ENCODE measurements at regions not wholly inside any gene's neighbourhood (a gene's known extent, or its start where the extent isn't known, plus 50 kb on each side); places are given as distances from the start of the nearest gene placed in this dataset.

DNA sequence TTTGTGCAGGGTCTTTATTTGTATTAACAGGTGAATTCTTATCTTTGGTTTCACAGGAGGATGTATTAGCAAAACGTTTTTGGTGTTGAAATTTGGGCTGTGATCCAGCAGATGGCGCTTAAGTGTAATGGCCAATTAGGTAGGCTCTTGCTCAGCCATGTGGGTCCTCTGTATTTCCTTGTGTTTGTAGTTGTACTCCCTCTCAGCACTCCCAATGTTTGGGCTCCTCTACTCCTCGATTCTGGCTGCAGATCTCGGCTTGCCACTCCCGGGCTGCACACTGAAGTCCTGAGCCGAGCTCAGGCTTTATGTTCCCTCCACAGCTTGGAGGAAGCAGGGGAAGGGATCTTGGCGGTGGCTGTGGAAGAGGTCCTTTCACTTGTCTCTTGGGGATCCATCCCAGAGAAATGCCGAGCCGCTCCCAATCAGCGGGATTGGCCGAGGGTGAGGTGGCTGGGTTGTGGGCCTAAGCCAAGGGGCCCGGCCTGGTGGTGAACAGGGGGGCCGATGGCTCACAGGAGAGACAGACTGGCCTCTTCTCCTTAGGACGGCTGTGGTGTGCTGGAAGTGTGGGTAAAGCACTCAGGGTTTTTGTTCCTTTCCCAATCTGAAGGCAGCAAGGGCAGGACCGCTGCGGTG, 133.7 kb downstream of the AEBP2 start:
- Histone ChIP-seq H3K4me3 (ENCODE audit: low read length in 2 of 2) (no peak overlapping the region), H3K4me1 (ENCODE audit: insufficient read depth, low read length) (no peaks in the 10 kb centered on the region), H3K36me3 (ENCODE audit: insufficient read depth, low read length) (no peaks in the 10 kb centered on the region), H3K27ac (ENCODE audit: low read depth, low read length) (no peak overlapping the region), H3K27me3 (ENCODE audit: insufficient read depth, low read length) (no peaks in the 10 kb centered on the region), H3K9me3 (ENCODE audit: control insufficient read depth in 1 of 2, low read length in 2 of 2) (no peaks in the 10 kb centered on the region)
- ChIA-PET CTCF (ENCODE audit: partially characterized antibody) (no interaction called here), POLR2A (ENCODE audit: partially characterized antibody) (no interaction called here)
- no peak overlapping the region for H3K4me3 Mint-ChIP-seq
- no peaks in the 10 kb centered on the region for H3K27me3 Mint-ChIP-seq
- H3K4me1 Mint-ChIP-seq: peaks cover 0 to 3% (median 1%) of the 10 kb centered on the region in 4 donors
- no peaks in the 10 kb centered on the region for H3K9me3 Mint-ChIP-seq
- peaks cover 13 to 15% of the 10 kb centered on the region in 2 donors for H3K36me3 Mint-ChIP-seq
- DNase-seq: peak in 1 of 5 donors; percentile 22
- intact Hi-C loops (cut with micrococcal nuclease): no loop called here
- no peak overlapping the region for H3K27ac Mint-ChIP-seq

DNA sequence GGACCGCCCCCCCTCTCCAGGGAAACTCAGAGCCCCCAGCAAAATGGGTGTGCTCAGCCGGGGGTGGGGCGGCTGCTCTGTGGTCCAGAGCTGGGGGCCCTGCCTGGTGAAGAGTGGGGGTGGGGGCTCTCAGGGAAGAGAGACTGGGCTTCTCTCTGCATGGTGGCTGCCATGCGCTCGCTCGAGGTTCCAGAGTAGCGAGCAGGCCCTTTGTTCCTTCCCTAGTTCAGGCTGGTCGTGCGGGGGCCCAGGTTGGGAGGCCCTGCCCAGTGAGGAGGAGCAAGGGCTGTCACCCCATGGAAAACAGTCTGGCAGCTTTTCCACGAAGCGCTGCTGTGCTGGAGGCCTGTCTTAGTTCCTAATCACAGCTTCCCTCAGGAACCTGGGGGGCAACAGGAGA, 134.6 kb downstream of the AEBP2 start:
- POLR2A ChIA-PET (ENCODE audit: partially characterized antibody): no interaction called here
- no peak overlapping the region for H3K27ac Mint-ChIP-seq
- peaks cover 0 to 3% (median 0%) of the 10 kb centered on the region in 8 donors for H3K9me3 Mint-ChIP-seq
- H3K4me3 Mint-ChIP-seq: no peak overlapping the region
- DNase-seq: no peak
- no peak overlapping the region for H3K27ac ChIP-seq (ENCODE audit: low read depth, low read length)
- intact Hi-C loops (cut with micrococcal nuclease): no loop called here
- H3K27me3 ChIP-seq (ENCODE audit: insufficient read depth, low read length): no peaks in the 10 kb centered on the region
- no peak overlapping the region for H3K4me3 ChIP-seq (ENCODE audit: low read length in 2 of 2)
- CTCF ChIA-PET (ENCODE audit: partially characterized antibody): interaction anchor here (1.4 kb wide), 1 partner anchor 67 kb away, joined by 6 read pairs; no protein-coding TSS in a partner anchor
- H3K27me3 Mint-ChIP-seq: no peaks in the 10 kb centered on the region
- no peaks in the 10 kb centered on the region for H3K36me3 ChIP-seq (ENCODE audit: insufficient read depth, low read length)
- H3K4me1 Mint-ChIP-seq: peaks cover 0 to 3% (median 1%) of the 10 kb centered on the region in 4 donors
- peaks cover 13 to 20% of the 10 kb centered on the region in 2 donors for H3K36me3 Mint-ChIP-seq
- no peaks in the 10 kb centered on the region for H3K9me3 ChIP-seq (ENCODE audit: control insufficient read depth in 1 of 2, low read length in 2 of 2)
- no peaks in the 10 kb centered on the region for H3K4me1 ChIP-seq (ENCODE audit: insufficient read depth, low read length)

DNA sequence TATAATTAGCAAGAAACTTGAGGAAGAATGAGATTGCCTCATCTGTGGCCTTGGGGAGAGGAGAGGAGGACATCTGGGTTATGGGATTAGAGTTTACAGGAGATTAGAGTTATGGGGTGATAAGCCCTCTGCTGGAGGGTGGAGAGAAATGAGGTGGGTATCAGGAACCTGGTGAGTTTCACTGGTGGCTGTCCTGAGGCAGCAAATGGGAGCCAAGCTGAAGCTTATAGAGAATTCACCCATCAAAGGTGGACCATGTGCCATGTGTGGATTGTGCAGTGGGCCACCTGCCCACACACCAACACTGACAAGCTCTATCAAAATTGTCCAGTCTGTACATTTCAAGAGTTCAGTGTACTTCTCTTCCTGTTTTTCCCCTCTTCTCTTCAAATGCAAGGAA, 135.3 kb downstream of the AEBP2 start:
- DNase-seq: no peak
- no peak overlapping the region for H3K4me3 Mint-ChIP-seq
- no peaks in the 10 kb centered on the region for H3K27me3 Mint-ChIP-seq
- H3K4me1 ChIP-seq (ENCODE audit: insufficient read depth, low read length): no peaks in the 10 kb centered on the region
- H3K36me3 ChIP-seq (ENCODE audit: insufficient read depth, low read length): no peaks in the 10 kb centered on the region
- ChIA-PET POLR2A (ENCODE audit: partially characterized antibody) (no interaction called here), CTCF (ENCODE audit: partially characterized antibody) (interaction anchor here (1.4 kb wide), 1 partner anchor 67 kb away, joined by 6 read pairs; no protein-coding TSS in a partner anchor)
- H3K27ac Mint-ChIP-seq: no peak overlapping the region
- intact Hi-C loops (cut with micrococcal nuclease): no loop called here
- H3K36me3 Mint-ChIP-seq: peaks cover 15 to 20% of the 10 kb centered on the region in 2 donors
- peaks cover 0 to 5% (median 0%) of the 10 kb centered on the region in 8 donors for H3K9me3 Mint-ChIP-seq
- no peaks in the 10 kb centered on the region for H3K27me3 ChIP-seq (ENCODE audit: insufficient read depth, low read length)
- H3K4me3 ChIP-seq (ENCODE audit: low read length in 2 of 2): no peak overlapping the region
- no peak overlapping the region for H3K27ac ChIP-seq (ENCODE audit: low read depth, low read length)
- peaks cover 0 to 3% (median 1%) of the 10 kb centered on the region in 4 donors for H3K4me1 Mint-ChIP-seq
- no peaks in the 10 kb centered on the region for H3K9me3 ChIP-seq (ENCODE audit: control insufficient read depth in 1 of 2, low read length in 2 of 2)

DNA sequence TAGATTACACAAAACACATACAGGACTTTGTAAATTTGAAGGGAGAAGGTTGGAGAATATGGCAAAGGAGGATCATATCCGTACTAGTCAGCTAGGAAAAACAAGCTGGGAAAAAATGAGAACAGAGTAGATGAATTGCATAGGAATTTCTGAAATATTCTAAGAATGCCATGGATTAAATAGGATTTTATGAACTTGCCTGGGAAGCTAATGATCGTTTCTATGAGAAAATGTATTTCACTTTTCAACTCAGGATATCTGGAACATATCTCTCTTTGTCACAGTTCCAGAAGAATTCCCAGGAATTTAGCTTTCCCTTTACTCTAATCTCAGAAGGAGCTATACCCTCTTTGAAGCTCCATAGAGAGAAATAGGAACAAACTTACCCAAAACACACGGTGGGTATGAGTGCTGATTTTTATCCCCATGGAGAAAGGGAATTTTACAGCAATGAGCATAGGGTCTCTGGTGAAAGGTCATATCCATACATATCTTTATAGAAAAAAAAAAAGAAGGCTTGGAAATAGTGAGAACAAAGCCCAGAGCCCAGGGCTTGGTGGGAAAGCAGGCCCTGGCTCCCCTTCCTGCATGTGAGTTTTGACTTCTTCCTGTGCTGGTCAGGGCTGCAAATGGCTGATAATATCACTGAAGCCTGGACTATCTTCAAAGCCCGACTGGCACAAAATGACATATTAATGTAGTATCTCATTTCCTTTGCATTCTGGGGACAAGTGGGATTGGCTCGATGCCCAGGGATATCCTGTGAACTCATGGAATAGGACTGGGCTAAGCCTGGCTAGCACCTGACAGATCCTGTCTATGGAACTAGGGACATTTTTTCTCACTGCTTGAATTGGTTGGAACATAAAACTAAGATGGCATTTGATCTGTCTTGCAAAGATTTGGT, 136.3 kb downstream of the AEBP2 start:
- H3K4me3 Mint-ChIP-seq: no peak overlapping the region
- peaks cover 17 to 27% of the 10 kb centered on the region in 2 donors for H3K36me3 Mint-ChIP-seq
- no peaks in the 10 kb centered on the region for H3K27me3 Mint-ChIP-seq
- no peak overlapping the region for H3K27ac Mint-ChIP-seq
- no peak overlapping the region for H3K4me3 ChIP-seq (ENCODE audit: low read length in 2 of 2)
- CTCF ChIA-PET (ENCODE audit: partially characterized antibody): interaction anchor here (0.7 to 1.4 kb wide), 2 partner anchors 9 to 68 kb away, joined by 3 to 6 read pairs; no protein-coding TSS in a partner anchor
- peaks cover 0 to 8% (median 4%) of the 10 kb centered on the region in 8 donors for H3K9me3 Mint-ChIP-seq
- H3K36me3 ChIP-seq (ENCODE audit: insufficient read depth, low read length): no peaks in the 10 kb centered on the region
- H3K4me1 Mint-ChIP-seq: peaks cover 0 to 3% (median 0%) of the 10 kb centered on the region in 4 donors
- no peaks in the 10 kb centered on the region for H3K27me3 ChIP-seq (ENCODE audit: insufficient read depth, low read length)
- intact Hi-C loops (cut with micrococcal nuclease): no loop called here
- no peak for DNase-seq
- H3K27ac ChIP-seq (ENCODE audit: low read depth, low read length): no peak overlapping the region
- no peaks in the 10 kb centered on the region for H3K4me1 ChIP-seq (ENCODE audit: insufficient read depth, low read length)
- H3K9me3 ChIP-seq (ENCODE audit: control insufficient read depth in 1 of 2, low read length in 2 of 2): no peaks in the 10 kb centered on the region
- POLR2A ChIA-PET (ENCODE audit: partially characterized antibody): no interaction called here

DNA sequence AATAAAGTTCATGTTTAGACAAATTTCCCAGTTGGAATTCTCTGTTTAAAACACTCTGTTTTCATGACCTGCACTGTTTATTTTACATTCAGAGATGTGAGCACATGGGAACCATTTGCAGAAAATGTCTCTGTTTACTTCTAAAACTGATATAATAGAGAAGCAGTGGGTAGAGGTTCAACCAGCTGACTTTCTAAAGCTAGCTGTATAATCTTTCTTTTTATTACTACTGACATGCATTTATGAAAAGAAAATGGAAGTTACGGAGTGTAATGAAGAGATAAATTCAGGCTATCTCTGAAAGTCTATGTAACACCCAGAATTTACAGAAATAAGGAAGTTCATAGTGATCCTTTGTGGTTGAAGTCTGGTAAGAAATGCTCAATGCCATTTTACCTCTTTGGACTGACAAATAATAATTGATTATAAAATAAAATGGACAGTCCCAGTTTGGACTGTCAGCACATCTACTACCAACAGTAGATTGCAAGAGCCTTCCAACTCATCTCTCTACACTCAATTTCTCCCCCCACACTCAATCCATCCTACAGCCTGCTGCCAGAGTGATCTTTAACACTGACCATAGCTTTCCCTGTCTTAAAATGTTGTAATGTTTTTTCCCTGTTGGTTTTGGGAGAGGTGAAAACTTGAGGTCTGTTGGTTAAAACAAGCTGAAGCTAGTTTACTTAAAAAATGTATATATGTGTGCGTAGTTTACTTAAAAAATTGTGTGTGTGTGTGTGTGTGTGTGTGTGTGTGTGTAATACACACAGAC, 137.4 kb downstream of the AEBP2 start:
- Mint-ChIP-seq H3K27me3 (no peaks in the 10 kb centered on the region), H3K4me3 (no peak overlapping the region), H3K27ac (peak overlapping the region in 1 of 7 donors; percentile 60), H3K9me3 (peaks cover 0 to 16% (median 9%) of the 10 kb centered on the region in 8 donors), H3K4me1 (peaks cover 0 to 1% (median 0%) of the 10 kb centered on the region in 4 donors), H3K36me3 (peaks cover 18 to 29% of the 10 kb centered on the region in 2 donors)
- Histone ChIP-seq H3K27ac (ENCODE audit: low read depth, low read length) (no peak overlapping the region), H3K9me3 (ENCODE audit: control insufficient read depth in 1 of 2, low read length in 2 of 2) (no peaks in the 10 kb centered on the region), H3K27me3 (ENCODE audit: insufficient read depth, low read length) (no peaks in the 10 kb centered on the region), H3K36me3 (ENCODE audit: insufficient read depth, low read length) (no peaks in the 10 kb centered on the region), H3K4me1 (ENCODE audit: insufficient read depth, low read length) (no peaks in the 10 kb centered on the region), H3K4me3 (ENCODE audit: low read length in 2 of 2) (no peak overlapping the region)
- POLR2A ChIA-PET (ENCODE audit: partially characterized antibody): no interaction called here
- CTCF ChIA-PET (ENCODE audit: partially characterized antibody): no interaction called here
- intact Hi-C loops (cut with micrococcal nuclease): no loop called here
- no peak for DNase-seq

DNA sequence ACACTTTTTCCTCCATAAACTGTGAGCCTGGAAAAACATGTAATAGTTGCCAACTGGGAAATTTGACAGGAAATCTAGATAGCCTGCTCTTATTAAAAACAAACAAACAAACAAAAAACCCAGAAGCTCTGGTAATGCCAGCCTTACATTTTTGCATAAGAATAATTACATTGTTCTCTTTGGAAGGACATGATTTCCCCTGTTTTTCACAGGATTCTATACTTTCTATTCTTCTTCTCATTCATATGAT, 137.9 kb downstream of the AEBP2 start:
- no peaks in the 10 kb centered on the region for H3K36me3 ChIP-seq (ENCODE audit: insufficient read depth, low read length)
- ChIA-PET POLR2A (ENCODE audit: partially characterized antibody) (no interaction called here), CTCF (ENCODE audit: partially characterized antibody) (no interaction called here)
- H3K4me1 Mint-ChIP-seq: peaks cover 0 to 1% (median 0%) of the 10 kb centered on the region in 4 donors
- H3K4me3 ChIP-seq (ENCODE audit: low read length in 2 of 2): no peak overlapping the region
- H3K9me3 Mint-ChIP-seq: peaks cover 0 to 21% (median 14%) of the 10 kb centered on the region in 8 donors
- H3K4me1 ChIP-seq (ENCODE audit: insufficient read depth, low read length): no peaks in the 10 kb centered on the region
- H3K27me3 Mint-ChIP-seq: no peaks in the 10 kb centered on the region
- H3K9me3 ChIP-seq (ENCODE audit: control insufficient read depth in 1 of 2, low read length in 2 of 2): no peaks in the 10 kb centered on the region
- intact Hi-C loops (cut with micrococcal nuclease): no loop called here
- no peaks in the 10 kb centered on the region for H3K27me3 ChIP-seq (ENCODE audit: insufficient read depth, low read length)
- no peak for DNase-seq
- peaks cover 19 to 31% of the 10 kb centered on the region in 2 donors for H3K36me3 Mint-ChIP-seq
- no peak overlapping the region for H3K27ac ChIP-seq (ENCODE audit: low read depth, low read length)
- no peak overlapping the region for H3K4me3 Mint-ChIP-seq
- H3K27ac Mint-ChIP-seq: peak overlapping the region in 1 of 7 donors; percentile 44

DNA sequence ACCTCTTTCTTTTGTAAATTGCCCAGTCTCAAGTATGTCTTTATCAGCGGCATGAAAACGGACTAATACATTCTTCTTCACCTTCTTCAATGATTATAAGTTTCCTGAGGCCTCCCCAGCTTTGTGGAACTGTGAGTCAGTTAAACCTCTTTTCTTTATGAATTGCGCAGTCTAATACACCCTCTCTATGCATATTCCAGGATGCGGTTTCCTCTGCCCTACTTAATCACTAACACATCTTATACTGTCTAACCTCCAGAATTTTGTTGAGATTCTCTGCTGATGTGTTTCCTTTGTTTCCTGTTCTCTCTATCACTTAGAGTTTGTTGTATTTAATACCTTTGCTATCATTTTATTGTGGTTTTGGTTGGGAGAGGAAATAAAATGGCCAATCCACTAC, 145.4 kb downstream of the AEBP2 start:
- H3K36me3 Mint-ChIP-seq: peaks cover 25 to 53% of the 10 kb centered on the region in 2 donors

More for the DNA sequence above, 145.4 kb downstream of the AEBP2 start:
- Histone ChIP-seq H3K4me1 (ENCODE audit: insufficient read depth, low read length) (no peaks in the 10 kb centered on the region), H3K9me3 (ENCODE audit: control insufficient read depth in 1 of 2, low read length in 2 of 2) (peaks cover 0 to 12% of the 10 kb centered on the region in 2 donors), H3K27ac (ENCODE audit: low read depth, low read length) (no peak overlapping the region), H3K27me3 (ENCODE audit: insufficient read depth, low read length) (no peaks in the 10 kb centered on the region), H3K36me3 (ENCODE audit: insufficient read depth, low read length) (no peaks in the 10 kb centered on the region), H3K4me3 (ENCODE audit: low read length in 2 of 2) (no peak overlapping the region)
- H3K27ac Mint-ChIP-seq: peak overlapping the region in 2 of 7 donors; percentile 22 to 24
- intact Hi-C loops (cut with micrococcal nuclease): no loop called here
- peaks cover 0 to 55% (median 41%) of the 10 kb centered on the region in 8 donors for H3K9me3 Mint-ChIP-seq
- ChIA-PET CTCF (ENCODE audit: partially characterized antibody) (interaction anchor here (0.7 kb wide), 1 partner anchor 9 kb away, joined by 3 read pairs; no protein-coding TSS in a partner anchor), POLR2A (ENCODE audit: partially characterized antibody) (no interaction called here)
- H3K4me3 Mint-ChIP-seq: peak overlapping the region in 2 of 8 donors; percentile 20 to 54
- no peak for DNase-seq
- H3K27me3 Mint-ChIP-seq: no peaks in the 10 kb centered on the region
- H3K4me1 Mint-ChIP-seq: no peaks in the 10 kb centered on the region

Data from CD4-positive, alpha-beta memory T cell (primary cell).